Femur (tissue), 1 donor: ENCODE measurements at regions not wholly inside any gene's neighbourhood (a gene's known extent, or its start where the extent isn't known, plus 50 kb on each side); places are given as distances from the start of the nearest gene placed in this dataset.

Experiments
- DNase-seq: peaks from one replicate; pipeline ENCODE4 v3.0.0-alpha.2; 2017

DNA sequence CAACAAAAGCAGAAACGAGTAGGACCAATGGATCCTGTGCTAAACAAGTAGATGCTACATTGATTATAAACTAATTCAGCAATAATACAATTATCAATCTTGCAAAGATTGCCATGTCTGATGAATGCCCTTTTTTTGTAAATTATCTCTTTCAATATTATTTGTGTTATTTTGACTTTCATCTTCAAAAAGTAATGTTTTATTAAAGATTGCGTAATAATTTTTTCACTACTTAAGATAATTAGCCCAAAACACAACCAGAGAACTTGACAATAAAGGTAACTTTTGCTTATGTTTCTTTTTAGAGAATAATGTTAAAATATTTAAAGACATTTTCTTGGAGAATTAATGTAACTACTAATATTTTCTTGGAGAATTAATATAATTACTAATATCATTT is 553.8 kb upstream of the VSTM2A start:
- DNase-seq = no peak

DNA sequence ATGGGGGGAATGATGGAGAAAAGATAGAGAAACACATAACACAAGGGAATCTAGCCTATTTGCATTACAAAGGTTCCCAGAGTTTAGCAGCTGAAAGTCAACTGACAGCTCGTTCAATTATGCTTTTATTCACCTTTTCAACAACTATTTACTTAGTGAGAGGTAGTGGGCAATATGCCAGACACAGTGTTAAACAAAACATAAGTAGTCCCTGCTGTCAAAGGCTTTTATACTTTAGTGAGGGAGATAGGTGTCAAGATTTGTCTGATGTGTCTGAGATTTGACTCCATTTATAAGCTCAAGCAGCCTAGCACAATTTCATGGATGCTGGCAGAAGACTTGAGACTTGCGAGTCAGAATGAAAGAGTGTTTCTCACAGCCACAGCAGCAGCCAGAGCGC is 549.0 kb upstream of the VSTM2A start:
- DNase-seq = no peak

- no peak for DNase-seq
Measured at GRCh38 chr7:53996876-53997275, 545.3 kb upstream of the VSTM2A start.

DNA sequence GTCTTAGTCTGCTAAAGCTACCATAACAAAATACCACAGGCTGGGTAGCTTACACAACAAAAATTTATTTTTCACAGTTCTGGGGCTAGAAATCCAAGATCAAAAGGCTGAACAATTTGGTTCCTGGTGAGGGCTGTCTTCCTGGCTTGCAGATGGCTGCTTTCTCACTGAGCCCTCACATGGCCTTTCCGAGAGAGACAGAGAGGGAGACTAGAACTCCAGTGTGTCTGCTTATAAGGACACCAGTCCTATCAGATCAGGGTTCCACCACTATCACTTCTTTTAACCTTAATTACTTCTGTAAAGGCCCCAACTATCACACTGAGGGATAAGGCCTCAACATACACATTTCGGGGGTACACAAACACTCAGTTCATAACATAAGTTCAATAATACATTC is 527.4 kb upstream of the VSTM2A start:
- no peak for DNase-seq

DNA sequence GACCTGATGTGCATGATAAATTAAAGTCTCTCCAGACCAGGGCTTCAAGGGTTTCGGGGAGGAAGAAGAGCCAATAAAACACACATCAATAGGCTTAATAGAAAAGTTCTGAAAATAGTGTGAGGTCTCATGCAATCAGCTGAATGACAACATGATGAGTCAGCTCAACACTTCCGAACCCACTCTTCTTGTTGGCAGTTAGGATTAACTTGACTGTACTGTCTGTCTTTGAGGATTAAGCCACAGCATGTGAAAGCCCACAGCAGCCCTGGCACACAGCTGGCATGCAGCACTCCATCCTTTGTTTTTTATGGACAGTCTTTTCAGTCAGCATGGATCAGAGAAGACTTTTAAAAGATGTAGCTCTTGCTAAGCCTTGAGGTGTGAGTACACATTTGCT is 526.9 kb upstream of the VSTM2A start:
- DNase-seq = no peak

- DNase-seq = no peak
Measured at GRCh38 chr7:54037873-54038272, 504.3 kb upstream of the VSTM2A start.

GRCh38 chr7:54060643-54061042 is 481.5 kb upstream of the VSTM2A start:
- DNase-seq = no peak

DNA sequence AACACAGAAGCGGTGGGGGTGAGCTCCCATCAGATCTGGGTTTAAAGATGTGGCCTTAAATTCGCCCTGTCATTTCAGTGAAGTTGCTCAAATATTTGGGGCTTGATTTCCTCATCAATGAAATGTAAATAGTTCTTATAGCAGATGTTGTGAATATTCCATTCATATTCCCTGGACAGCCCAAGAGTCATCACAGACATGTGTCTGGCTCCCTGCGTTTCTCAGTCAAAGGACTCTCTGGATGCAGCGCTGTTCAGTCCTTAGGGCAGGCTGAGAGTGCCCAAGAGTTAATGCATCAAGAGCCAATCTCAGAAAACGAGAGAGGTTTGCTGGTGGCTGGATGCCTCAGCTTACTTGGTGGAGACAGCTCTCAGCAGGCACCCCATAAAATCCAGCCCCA is 475.5 kb upstream of the VSTM2A start:
- no peak for DNase-seq

- DNase-seq = no peak
Measured at GRCh38 chr7:54069843-54070242, 472.3 kb upstream of the VSTM2A start.

- no peak for DNase-seq
Measured at GRCh38 chr7:54072710-54073109, 469.5 kb upstream of the VSTM2A start.

DNA sequence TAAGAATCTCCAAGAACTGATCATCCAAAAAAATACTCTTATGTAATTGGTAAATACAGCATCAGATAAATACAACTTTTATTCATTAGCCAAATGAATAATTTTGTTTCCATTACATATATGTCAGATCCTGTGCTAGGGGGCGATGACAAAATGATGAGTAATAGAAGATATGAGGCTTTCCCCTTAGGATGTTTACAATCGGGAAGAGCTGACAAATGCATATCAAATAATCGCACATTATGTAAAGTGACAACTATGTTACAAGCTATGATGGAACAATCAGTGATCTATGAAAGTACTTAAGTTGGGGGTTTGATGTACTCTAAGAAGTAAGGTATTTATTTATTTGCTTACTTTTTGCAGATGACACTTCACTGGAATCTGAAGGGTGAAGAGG is 465.6 kb upstream of the VSTM2A start:
- no peak for DNase-seq

DNA sequence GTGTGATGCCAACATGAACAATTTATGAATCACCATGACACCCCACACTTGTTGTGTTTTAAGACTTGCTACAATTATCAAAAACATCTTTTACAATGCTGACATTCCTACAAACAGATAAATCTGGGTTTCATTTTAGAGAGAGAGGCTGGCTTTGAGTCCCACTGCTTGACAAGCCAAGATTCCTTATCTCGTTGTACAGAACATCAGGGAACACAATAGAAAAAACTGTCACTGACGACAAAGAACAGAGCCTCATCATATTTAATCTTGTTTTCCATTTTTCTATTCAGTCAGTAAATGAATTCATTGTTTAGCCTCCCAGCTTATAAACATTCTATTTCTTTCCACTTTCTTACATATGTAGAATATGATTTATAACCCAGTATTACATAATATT is 461.6 kb upstream of the VSTM2A start:
- no peak for DNase-seq

DNA sequence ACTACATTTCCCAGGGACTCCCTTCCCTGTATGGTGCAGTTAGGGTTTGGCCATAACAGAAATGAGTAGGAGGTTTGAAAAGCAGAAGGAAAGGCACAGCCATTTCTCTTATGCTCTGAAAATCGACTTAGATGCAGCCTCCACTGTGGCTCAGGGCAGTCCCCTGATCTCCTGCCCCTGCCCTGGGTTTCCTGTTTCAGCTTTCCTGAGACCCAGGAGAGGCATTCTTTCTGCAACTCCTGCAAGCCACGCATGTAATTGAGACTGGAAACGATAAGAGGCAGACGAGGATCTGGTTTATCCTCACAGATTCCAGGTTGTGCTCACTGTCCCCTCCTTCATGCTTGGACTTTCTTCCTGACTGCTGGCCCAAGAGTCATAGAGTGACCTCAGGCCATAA is 461.2 kb upstream of the VSTM2A start:
- no peak for DNase-seq

GRCh38 chr7:54084340-54084739 is 457.8 kb upstream of the VSTM2A start:
- no peak for DNase-seq

GRCh38 chr7:54090652-54091213 is 451.4 kb upstream of the VSTM2A start:
- DNase-seq = no peak

- DNase-seq = no peak
Measured at GRCh38 chr7:54091322-54091721, 450.9 kb upstream of the VSTM2A start.

- DNase-seq = no peak
Measured at GRCh38 chr7:54097886-54098285, 444.3 kb upstream of the VSTM2A start.

DNA sequence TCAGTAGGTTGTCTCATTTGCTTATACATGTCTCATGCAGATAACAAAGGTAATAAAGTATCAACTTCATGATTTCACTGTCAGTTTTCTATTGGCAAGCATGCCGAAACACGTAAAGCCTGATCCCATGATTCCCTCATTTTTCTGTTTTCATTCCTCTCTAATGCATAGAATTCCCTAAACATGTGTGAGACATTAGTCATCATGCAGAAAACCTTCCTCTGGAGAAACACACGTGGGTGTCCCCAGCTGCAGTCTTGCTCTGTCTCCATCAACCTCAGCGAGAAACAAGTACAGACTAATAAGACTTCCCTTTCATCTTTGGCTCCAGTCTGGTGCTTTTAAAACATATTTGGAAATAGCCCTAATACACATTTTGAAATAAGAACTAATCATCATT is 432.7 kb upstream of the VSTM2A start:
- DNase-seq = no peak

DNA sequence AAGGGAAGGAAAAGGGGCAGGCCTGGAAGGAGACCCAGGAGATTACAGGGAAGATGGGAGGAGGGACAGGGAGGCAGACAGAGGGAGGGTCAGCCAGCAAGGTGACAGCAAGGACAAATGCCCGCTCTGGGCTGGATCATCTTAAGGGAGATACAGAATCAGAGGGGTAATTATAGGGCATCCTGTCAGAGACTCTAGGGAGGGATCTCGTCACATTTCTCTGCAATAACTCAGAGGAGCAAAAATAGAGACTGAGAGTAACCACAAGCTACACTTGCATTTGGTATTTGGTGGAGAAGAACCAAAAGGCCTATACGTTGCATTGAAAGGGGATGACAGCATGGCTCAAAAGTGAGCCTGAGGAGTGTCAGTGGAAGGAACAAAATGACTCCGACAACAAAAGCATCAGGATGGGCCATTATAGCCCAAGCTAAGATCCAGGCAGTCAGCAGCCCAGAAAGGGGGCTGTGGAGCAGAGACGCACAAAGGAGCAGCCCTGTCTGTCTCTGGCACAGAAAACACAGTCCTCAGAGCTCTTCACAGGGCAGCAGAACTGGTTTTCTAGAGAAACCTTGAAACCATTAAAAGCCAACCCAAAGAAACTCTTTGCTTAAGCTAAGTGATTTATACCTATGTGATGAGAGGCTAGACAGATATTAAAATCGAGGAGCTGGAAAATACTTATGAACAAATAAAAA is 430.2 kb upstream of the VSTM2A start:
- DNase-seq = no peak

GRCh38 chr7:54112567-54112966 is 429.6 kb upstream of the VSTM2A start:
- DNase-seq = no peak

DNA sequence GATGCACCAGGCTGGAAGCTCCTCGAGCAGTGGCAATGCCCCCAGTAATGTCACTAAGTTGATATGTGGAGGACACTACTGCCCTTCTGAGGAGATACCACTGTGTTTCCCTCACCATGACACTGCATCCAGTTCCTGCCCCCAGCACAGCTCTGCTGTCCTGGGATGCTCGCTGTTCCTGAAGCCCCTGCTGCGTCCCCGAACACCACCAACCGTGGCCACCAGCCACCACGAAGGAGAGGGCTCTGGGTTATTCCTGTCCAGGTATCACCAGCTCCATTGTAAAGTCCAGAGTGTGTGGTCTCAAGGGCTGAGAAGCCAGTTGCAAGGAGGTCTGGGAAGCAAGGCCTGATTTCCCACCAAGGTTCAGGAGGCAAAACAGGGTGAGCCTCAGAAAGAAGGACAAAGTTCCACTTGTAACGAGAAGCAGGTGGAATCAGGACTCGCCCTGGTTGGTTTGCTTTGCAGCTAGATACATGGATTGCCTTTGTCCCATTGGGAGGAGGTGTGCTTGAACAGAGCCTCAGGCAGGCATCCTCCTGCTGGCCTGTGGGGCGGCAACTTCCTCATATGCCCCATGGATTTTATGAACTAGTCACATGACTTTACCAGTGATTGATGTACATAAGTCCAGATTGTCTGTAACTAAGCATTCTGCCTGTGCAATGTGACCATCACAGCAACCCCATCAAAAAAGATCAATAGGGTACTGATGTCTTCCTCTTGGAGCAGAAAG is 427.0 kb upstream of the VSTM2A start:
- no peak for DNase-seq

GRCh38 chr7:54116956-54117355 is 425.2 kb upstream of the VSTM2A start:
- DNase-seq = no peak

- DNase-seq = no peak
Measured at GRCh38 chr7:54129035-54129434, 413.1 kb upstream of the VSTM2A start.

DNA sequence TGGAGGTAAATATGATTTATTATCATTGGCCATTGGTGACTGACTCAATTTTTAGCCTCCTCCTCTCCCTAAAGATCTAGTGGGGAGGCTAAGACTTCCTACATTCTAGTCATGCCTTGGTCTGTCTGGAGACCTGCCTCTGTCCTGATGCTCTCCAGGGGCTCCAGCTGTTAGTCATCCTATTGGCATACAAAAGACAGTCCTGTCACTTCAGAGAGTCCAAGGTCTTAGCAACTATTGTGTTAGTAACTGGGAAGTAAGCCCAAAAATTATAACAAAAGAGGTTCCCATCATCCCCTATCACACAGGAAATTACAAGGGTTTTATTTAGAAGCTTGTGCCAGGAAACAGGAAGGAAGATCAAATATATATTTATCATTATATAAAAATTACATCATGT is 400.6 kb upstream of the VSTM2A start:
- no peak for DNase-seq

DNA sequence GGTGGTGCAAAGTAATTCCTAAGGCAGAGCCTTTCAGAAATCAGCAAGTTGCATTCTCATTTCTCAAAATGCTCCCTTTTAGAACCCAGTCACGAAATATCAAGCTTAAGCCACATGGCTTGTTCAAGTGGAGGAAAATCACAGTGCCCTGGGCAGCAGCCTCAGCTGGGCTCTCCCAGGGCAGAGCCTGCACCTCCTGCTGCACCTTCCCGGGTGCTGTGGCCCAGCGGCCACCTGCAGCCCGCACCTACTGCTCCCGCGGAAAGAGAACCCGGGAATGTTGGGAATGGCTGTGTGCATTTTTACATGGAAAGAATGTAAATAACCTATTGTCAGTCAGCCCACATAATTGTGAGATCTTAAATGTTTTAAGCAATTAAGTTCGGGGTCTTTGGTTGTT is 396.5 kb upstream of the VSTM2A start:
- DNase-seq = no peak
